K562 (cell line): ENCODE measurements at regions not wholly inside any gene's neighbourhood (a gene's known extent, or its start where the extent isn't known, plus 50 kb on each side); places are given as distances from the start of the nearest gene placed in this dataset.
A peak's percentile ranks its signal among the peaks of the same experiment; 100 is the strongest.

Experiments used
- ATF4 ChIP-seq: fragments of 450-650 bp; formaldehyde crosslinking; IDR thresholded peaks from 2 replicates; pipeline ENCODE4 v1.4.0; 2022; ENCODE audit warnings: mild to moderate bottlenecking, moderate library complexity
- BCL6 ChIP-seq: fragments of 250-450 bp; sonication (Bioruptor Pico); IDR thresholded peaks from 2 replicates; pipeline ENCODE4 v1.4.0; 2020
- HNRNPK ChIP-seq: fragments of 200-400 bp; formaldehyde crosslinking; IDR thresholded peaks from one replicate; pipeline ENCODE4 v1.6.1; 2018; ENCODE audit warnings: mild to moderate bottlenecking, low read depth, low read length; ENCODE audit not compliant: poor library complexity, severe bottlenecking
- LARP7 ChIP-seq: fragments of 450-650 bp; IDR thresholded peaks from 2 replicates; pipeline ENCODE4 v1.6.1; 2016
- MCM5 ChIP-seq: fragments of 450-650 bp; IDR thresholded peaks from 2 replicates; pipeline ENCODE4 v1.6.1; 2016; ENCODE audit warnings: low read depth
- MIER1 ChIP-seq: fragments of 450-650 bp; IDR thresholded peaks from 2 replicates; pipeline ENCODE4 v1.6.1; 2016; ENCODE audit warnings: antibody characterized with exemption, mild to moderate bottlenecking, low read depth
- MNT ChIP-seq, 2 experiments: fragments of 450-650 bp; conservative IDR thresholded peaks; 2 replicates each; pipeline ENCODE4 v1.6.1; 2017; ENCODE audit warnings: mild to moderate bottlenecking in 2 of 2, moderate library complexity in 2 of 2
- NFE2L1 ChIP-seq: fragments of 450-650 bp; IDR thresholded peaks from 2 replicates; pipeline ENCODE4 v1.6.1; 2016; ENCODE audit warnings: missing genetic modification characterization, low read depth, mild to moderate bottlenecking, missing compliant biosample characterization, moderate library complexity, borderline replicate concordance
- POLR2H ChIP-seq: IDR thresholded peaks from 2 replicates; pipeline ENCODE4 v1.6.1; 2016; ENCODE audit warnings: missing genetic modification characterization, low read depth, mild to moderate bottlenecking, control low read depth, missing compliant biosample characterization, moderate library complexity
- SAFB ChIP-seq: fragments of 200-400 bp; formaldehyde crosslinking; IDR thresholded peaks from 2 replicates; pipeline ENCODE4 v1.6.1; 2017; ENCODE audit warnings: low read depth, low read length, borderline replicate concordance
- SP2 ChIP-seq: IDR thresholded peaks from 2 replicates; pipeline ENCODE4 v1.6.1; 2011; ENCODE audit warnings: mild to moderate bottlenecking, low read depth, low read length, moderate library complexity; ENCODE audit not compliant: poor library complexity, severe bottlenecking; ENCODE audit errors: extremely low read depth
- SRF ChIP-seq, 2 experiments: fragments of 250-450, 450-650 bp in 1 of 2; sonication (Bioruptor Pico) in 1 of 2; sonication (generic) in 1 of 2; formaldehyde crosslinking; IDR thresholded peaks; 2 replicates each; pipeline versions ENCODE4 v1.5.0 to v1.5.1; 2020 to 2022; ENCODE audit warnings: mild to moderate bottlenecking in 1 of 2, missing genetic modification reagents in 1 of 2
- TEAD2 ChIP-seq: fragments of 450-650 bp; IDR thresholded peaks from 2 replicates; pipeline ENCODE4 v1.6.1; 2016; ENCODE audit warnings: missing genetic modification characterization, control low read depth, missing compliant biosample characterization
- ZBTB33 ChIP-seq: sonication (generic); formaldehyde crosslinking; IDR thresholded peaks from 2 replicates; pipeline ENCODE4 v1.8.1; 2023; ENCODE audit warnings: mild to moderate bottlenecking, missing genetic modification reagents
- ZC3H4 ChIP-seq: sonication (generic); formaldehyde crosslinking; IDR thresholded peaks from 2 replicates; pipeline ENCODE4 v1.9.0; 2021; ENCODE audit warnings: missing genetic modification reagents, borderline replicate concordance
- ZNF23 ChIP-seq: fragments of 250-450 bp; sonication (Bioruptor Pico); IDR thresholded peaks from 2 replicates; pipeline ENCODE4 v1.4.0; 2020; ENCODE audit warnings: mild to moderate bottlenecking
- TF ChIP-seq, protein P1 (sequence below): sonication (generic); formaldehyde crosslinking; IDR thresholded peaks from 2 replicates; pipeline ENCODE4 v1.8.0; 2023; ENCODE audit warnings: mild to moderate bottlenecking, missing genetic modification reagents
- TF ChIP-seq, protein P2 (sequence below), 2 experiments: fragments of 200-800 bp in 1 of 2; sonication (Bioruptor generic) in 1 of 2; sonication (generic) in 1 of 2; formaldehyde crosslinking in 1 of 2; IDR thresholded peaks in 1 of 2; conservative IDR thresholded peaks in 1 of 2; 2 replicates each; pipeline versions ENCODE4 v1.5.0 to v1.6.1; 2016 to 2020; ENCODE audit warnings: missing compliant biosample characterization in 1 of 2, missing genetic modification characterization in 1 of 2, missing genetic modification reagents in 1 of 2
- TF ChIP-seq, protein P3 (sequence below): fragments of 450-650 bp; formaldehyde crosslinking; conservative IDR thresholded peaks from 2 replicates; pipeline ENCODE4 v1.4.0; 2022; ENCODE audit warnings: mild to moderate bottlenecking, missing genetic modification characterization

DNA sequence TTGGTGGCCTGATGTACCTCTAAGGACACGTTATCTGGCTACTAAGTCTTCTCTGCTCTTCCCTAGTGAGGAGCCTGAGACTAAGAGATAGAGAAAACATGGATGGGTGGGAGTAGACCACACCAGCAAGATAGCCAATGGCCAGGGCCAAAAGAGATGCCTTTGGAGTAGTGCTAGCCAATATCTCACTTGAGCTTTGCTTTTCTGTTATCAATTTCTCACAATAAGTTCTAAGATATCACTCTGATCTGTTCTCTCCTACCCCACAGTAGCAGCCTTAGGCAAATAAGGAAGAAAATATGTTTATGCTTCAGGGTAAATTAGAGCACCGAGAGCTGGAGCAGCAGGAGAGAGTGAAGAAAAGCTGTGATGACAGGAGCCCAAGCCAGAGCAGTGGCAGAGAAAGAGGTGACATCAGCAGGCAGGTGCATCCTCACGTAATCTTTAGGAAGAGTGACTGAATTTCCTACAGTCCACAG, 343.9 kb upstream of the NOCT start (continued):
- TF ChIP-seq SAFB (no peak), TEAD2 (tag) (no peak), HNRNPK (no peak), ZC3H4 (no peak), ATF4 (CRISPR knock-in tag) (no peak), MNT (conservative IDR thresholded peaks at IDR 0.05) (peak in 1 of 2 experiments; percentile 55; a peak in 2 of 4 replicates), LARP7 (no peak), SP2 (no peak), BCL6 (CRISPR knock-in tag) (no peak), SRF (CRISPR knock-in tag; IDR thresholded peaks at IDR 0.05) (peak in 1 of 2 experiments; percentile 75; a peak in 1 of 4 replicates), MIER1 (no peak), POLR2H (no peak), MCM5 (no peak), ZBTB33 (CRISPR knock-in tag) (0 out of 2 replicates have a peak, but pooled peaks have one; percentile 22), NFE2L1 (tag) (no peak), ZNF23 (CRISPR knock-in tag) (no peak)
- TF ChIP-seq, protein P1, sequence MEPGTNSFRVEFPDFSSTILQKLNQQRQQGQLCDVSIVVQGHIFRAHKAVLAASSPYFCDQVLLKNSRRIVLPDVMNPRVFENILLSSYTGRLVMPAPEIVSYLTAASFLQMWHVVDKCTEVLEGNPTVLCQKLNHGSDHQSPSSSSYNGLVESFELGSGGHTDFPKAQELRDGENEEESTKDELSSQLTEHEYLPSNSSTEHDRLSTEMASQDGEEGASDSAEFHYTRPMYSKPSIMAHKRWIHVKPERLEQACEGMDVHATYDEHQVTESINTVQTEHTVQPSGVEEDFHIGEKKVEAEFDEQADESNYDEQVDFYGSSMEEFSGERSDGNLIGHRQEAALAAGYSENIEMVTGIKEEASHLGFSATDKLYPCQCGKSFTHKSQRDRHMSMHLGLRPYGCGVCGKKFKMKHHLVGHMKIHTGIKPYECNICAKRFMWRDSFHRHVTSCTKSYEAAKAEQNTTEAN = no peak
- TF ChIP-seq, protein P2, sequence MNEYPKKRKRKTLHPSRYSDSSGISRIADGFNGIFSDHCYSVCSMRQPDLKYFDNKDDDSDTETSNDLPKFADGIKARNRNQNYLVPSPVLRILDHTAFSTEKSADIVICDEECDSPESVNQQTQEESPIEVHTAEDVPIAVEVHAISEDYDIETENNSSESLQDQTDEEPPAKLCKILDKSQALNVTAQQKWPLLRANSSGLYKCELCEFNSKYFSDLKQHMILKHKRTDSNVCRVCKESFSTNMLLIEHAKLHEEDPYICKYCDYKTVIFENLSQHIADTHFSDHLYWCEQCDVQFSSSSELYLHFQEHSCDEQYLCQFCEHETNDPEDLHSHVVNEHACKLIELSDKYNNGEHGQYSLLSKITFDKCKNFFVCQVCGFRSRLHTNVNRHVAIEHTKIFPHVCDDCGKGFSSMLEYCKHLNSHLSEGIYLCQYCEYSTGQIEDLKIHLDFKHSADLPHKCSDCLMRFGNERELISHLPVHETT (CRISPR knock-in tag; conservative IDR thresholded peaks at IDR 0.05 in 1 of 2, IDR thresholded peaks at IDR 0.05 in 1 of 2) = 0 out of 4 replicates have a peak, but pooled peaks of 1 of the 2 experiments have one; percentile 28
- TF ChIP-seq, protein P3, sequence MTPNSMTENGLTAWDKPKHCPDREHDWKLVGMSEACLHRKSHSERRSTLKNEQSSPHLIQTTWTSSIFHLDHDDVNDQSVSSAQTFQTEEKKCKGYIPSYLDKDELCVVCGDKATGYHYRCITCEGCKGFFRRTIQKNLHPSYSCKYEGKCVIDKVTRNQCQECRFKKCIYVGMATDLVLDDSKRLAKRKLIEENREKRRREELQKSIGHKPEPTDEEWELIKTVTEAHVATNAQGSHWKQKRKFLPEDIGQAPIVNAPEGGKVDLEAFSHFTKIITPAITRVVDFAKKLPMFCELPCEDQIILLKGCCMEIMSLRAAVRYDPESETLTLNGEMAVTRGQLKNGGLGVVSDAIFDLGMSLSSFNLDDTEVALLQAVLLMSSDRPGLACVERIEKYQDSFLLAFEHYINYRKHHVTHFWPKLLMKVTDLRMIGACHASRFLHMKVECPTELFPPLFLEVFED (CRISPR knock-in tag) = no peak
